NOMO-1 (cell line): ENCODE measurements at regions not wholly inside any gene's neighbourhood (a gene's known extent, or its start where the extent isn't known, plus 50 kb on each side); places are given as distances from the start of the nearest gene placed in this dataset.

Experiments
- DNase-seq, 2 experiments: peaks; one replicate each; lab custom pipeline; 2025; ENCODE audit not compliant: unreplicated experiment in 2 of 2; lab: John Stamatoyannopoulos, UW

GRCh38 chr20:60960500-60960899 lies 291.6 kb upstream of the CDH4 start:
- DNase-seq = no peak

GRCh38 chr20:60961551-60961950 lies 290.5 kb upstream of the CDH4 start:
- DNase-seq = no peak

- DNase-seq = no peak
Measured at GRCh38 chr20:60962367-60963045, 289.6 kb upstream of the CDH4 start.

- DNase-seq = no peak
Measured at GRCh38 chr20:60963146-60963545, 288.9 kb upstream of the CDH4 start.

- no peak for DNase-seq
Measured at GRCh38 chr20:60964911-60965310, 287.1 kb upstream of the CDH4 start.

- no peak for DNase-seq
Measured at GRCh38 chr20:60966031-60966430, 286.0 kb upstream of the CDH4 start.

- DNase-seq = no peak
Measured at GRCh38 chr20:60966766-60967165, 285.3 kb upstream of the CDH4 start.

- no peak for DNase-seq
Measured at GRCh38 chr20:60967431-60968316, 284.4 kb upstream of the CDH4 start.

GRCh38 chr20:60968853-60969720 lies 283.0 kb upstream of the CDH4 start:
- DNase-seq = no peak

GRCh38 chr20:60970601-60971000 lies 281.5 kb upstream of the CDH4 start:
- no peak for DNase-seq

GRCh38 chr20:60974022-60974421 lies 278.0 kb upstream of the CDH4 start:
- no peak for DNase-seq

GRCh38 chr20:60974441-60974945 lies 277.6 kb upstream of the CDH4 start:
- no peak for DNase-seq

- DNase-seq = no peak
Measured at GRCh38 chr20:60976139-60976538, 275.9 kb upstream of the CDH4 start.

- DNase-seq = no peak
Measured at GRCh38 chr20:60976913-60977312, 275.1 kb upstream of the CDH4 start.

- DNase-seq = no peak
Measured at GRCh38 chr20:60977901-60978300, 274.2 kb upstream of the CDH4 start.

- no peak for DNase-seq
Measured at GRCh38 chr20:60984666-60985065, 267.4 kb upstream of the CDH4 start.

GRCh38 chr20:60986506-60987156 lies 265.4 kb upstream of the CDH4 start:
- DNase-seq = no peak

- DNase-seq = no peak
Measured at GRCh38 chr20:60990061-60990460, 262.0 kb upstream of the CDH4 start.

- DNase-seq = no peak
Measured at GRCh38 chr20:60990643-60991042, 261.4 kb upstream of the CDH4 start.

- DNase-seq = no peak
Measured at GRCh38 chr20:60993433-60994044, 258.5 kb upstream of the CDH4 start.
